HepG2 (cell line): ENCODE measurements at regions not wholly inside any gene's neighbourhood (a gene's known extent, or its start where the extent isn't known, plus 50 kb on each side); places are given as distances from the start of the nearest gene placed in this dataset.

Experiments
- NFIC ChIP-seq: IDR thresholded peaks from 2 replicates; pipeline ENCODE4 v1.6.1; 2012; ENCODE audit warnings: mild to moderate bottlenecking, low read length, inconsistent platforms
- SMAD9 ChIP-seq: sonication (generic); formaldehyde crosslinking; IDR thresholded peaks from 2 replicates; pipeline ENCODE4 v1.5.1; 2020; ENCODE audit warnings: mild to moderate bottlenecking, missing genetic modification reagents
- SNAPC2 ChIP-seq: sonication (generic); formaldehyde crosslinking; IDR thresholded peaks from 2 replicates; pipeline ENCODE4 v1.8.1; 2022; ENCODE audit warnings: mild to moderate bottlenecking, missing genetic modification reagents
- ZBTB1 ChIP-seq: sonication (generic); formaldehyde crosslinking; IDR thresholded peaks from 2 replicates; pipeline ENCODE4 v1.4.0; 2020; ENCODE audit warnings: missing genetic modification reagents, borderline replicate concordance
- TF ChIP-seq, protein P1 (sequence below): sonication (generic); formaldehyde crosslinking; IDR thresholded peaks from 2 replicates; pipeline ENCODE4 v1.5.0; 2020; ENCODE audit warnings: mild to moderate bottlenecking, missing genetic modification reagents, moderate library complexity

DNA sequence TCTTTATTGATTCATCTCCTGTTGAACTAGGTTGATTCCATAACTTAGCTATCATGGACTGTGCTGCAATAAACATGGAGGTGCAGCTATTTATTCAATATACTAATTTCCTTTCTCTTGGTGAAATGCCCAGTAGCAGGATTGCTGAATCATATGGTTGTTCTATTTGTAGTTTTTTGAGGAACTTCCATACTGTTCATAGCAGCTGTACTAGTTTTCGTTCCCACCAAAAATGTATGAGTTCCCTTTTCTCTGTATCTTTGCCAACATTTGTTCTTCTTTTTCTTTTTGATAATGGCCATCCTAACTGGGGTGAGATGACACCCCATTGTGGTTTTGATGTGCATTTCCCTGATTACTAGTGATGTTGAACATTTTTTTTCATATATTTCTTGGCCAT, 87.2 kb upstream of the NAV2 start:
- TF ChIP-seq ZBTB1 (no peak), SNAPC2 (CRISPR knock-in tag) (no peak), NFIC (no peak), SMAD9 (no peak)
- TF ChIP-seq, protein P1, sequence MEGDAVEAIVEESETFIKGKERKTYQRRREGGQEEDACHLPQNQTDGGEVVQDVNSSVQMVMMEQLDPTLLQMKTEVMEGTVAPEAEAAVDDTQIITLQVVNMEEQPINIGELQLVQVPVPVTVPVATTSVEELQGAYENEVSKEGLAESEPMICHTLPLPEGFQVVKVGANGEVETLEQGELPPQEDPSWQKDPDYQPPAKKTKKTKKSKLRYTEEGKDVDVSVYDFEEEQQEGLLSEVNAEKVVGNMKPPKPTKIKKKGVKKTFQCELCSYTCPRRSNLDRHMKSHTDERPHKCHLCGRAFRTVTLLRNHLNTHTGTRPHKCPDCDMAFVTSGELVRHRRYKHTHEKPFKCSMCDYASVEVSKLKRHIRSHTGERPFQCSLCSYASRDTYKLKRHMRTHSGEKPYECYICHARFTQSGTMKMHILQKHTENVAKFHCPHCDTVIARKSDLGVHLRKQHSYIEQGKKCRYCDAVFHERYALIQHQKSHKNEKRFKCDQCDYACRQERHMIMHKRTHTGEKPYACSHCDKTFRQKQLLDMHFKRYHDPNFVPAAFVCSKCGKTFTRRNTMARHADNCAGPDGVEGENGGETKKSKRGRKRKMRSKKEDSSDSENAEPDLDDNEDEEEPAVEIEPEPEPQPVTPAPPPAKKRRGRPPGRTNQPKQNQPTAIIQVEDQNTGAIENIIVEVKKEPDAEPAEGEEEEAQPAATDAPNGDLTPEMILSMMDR (CRISPR knock-in tag), result no peak
